Panc1 (cell line): ENCODE measurements at regions not wholly inside any gene's neighbourhood (a gene's known extent, or its start where the extent isn't known, plus 50 kb on each side); places are given as distances from the start of the nearest gene placed in this dataset.

Experiments
- SIN3A ChIP-seq: IDR thresholded peaks from 2 replicates; pipeline ENCODE4 v1.6.1; 2012; ENCODE audit warnings: low read depth, mild to moderate bottlenecking, low read length, moderate library complexity, borderline replicate concordance; ENCODE audit not compliant: insufficient read depth
- TF ChIP-seq, protein P1 (sequence below): fragments of 450-650 bp; IDR thresholded peaks from 2 replicates; pipeline ENCODE4 v1.5.1; 2017; ENCODE audit warnings: mild to moderate bottlenecking

DNA sequence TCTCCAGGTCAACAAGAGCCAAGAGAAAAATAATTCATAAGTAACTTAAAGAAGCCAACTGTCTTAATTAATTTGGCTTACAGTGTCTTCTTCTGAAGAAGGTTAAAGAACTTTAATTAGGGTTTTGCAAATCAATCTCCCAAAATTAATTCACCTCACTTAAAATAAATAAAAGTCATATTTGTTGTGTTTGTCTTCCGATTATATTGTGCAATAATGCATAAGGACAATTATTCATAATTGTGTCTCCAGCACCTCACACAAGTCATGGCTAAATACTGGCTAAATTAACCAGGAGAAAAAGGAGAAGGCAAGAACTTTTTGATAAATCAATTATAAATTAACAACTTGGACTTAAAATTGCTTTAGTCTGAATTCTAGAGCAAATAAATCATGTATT, 899.0 kb upstream of the NR2F2 start:
- TF ChIP-seq, protein P1, sequence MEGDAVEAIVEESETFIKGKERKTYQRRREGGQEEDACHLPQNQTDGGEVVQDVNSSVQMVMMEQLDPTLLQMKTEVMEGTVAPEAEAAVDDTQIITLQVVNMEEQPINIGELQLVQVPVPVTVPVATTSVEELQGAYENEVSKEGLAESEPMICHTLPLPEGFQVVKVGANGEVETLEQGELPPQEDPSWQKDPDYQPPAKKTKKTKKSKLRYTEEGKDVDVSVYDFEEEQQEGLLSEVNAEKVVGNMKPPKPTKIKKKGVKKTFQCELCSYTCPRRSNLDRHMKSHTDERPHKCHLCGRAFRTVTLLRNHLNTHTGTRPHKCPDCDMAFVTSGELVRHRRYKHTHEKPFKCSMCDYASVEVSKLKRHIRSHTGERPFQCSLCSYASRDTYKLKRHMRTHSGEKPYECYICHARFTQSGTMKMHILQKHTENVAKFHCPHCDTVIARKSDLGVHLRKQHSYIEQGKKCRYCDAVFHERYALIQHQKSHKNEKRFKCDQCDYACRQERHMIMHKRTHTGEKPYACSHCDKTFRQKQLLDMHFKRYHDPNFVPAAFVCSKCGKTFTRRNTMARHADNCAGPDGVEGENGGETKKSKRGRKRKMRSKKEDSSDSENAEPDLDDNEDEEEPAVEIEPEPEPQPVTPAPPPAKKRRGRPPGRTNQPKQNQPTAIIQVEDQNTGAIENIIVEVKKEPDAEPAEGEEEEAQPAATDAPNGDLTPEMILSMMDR: no peak
- no peak for TF ChIP-seq SIN3A
